ENCODE measurements at regions not wholly inside any gene's neighbourhood (a gene's known extent, or its start where the extent isn't known, plus 50 kb on each side); places are given as distances from the start of the nearest gene placed in this dataset.

- no peak for DNase-seq
Observed at GRCh38 chr2:240362826-240363745, 72.4 kb upstream of the GPC1 start.

- DNase-seq, result no peak
Observed at GRCh38 chr2:240363746-240364581, 71.5 kb upstream of the GPC1 start.

GRCh38 chr2:240364582-240364960, 70.9 kb upstream of the GPC1 start:
- DNase-seq, result no peak

- DNase-seq, result no peak
Observed at GRCh38 chr2:240364961-240365775, 70.3 kb upstream of the GPC1 start.

- no peak for DNase-seq
Observed at GRCh38 chr2:240365971-240366471, 69.4 kb upstream of the GPC1 start.

- DNase-seq, result no peak
Observed at GRCh38 chr2:240366901-240367300, 68.6 kb upstream of the GPC1 start.

GRCh38 chr2:240367721-240368120, 67.7 kb upstream of the GPC1 start:
- no peak for DNase-seq

- DNase-seq, result no peak
Observed at GRCh38 chr2:240368781-240369331, 66.6 kb upstream of the GPC1 start.

GRCh38 chr2:240369335-240369734, 66.1 kb upstream of the GPC1 start:
- no peak for DNase-seq

GRCh38 chr2:240369801-240370585, 65.5 kb upstream of the GPC1 start:
- peak; percentile 86 for DNase-seq

GRCh38 chr2:240371129-240372000, 64.1 kb upstream of the GPC1 start:
- DNase-seq, result no peak

- DNase-seq, result no peak
Observed at GRCh38 chr2:240372101-240372500, 63.4 kb upstream of the GPC1 start.

GRCh38 chr2:240373289-240373885, 62.1 kb upstream of the GPC1 start:
- DNase-seq, result no peak

GRCh38 chr2:240374085-240374907, 61.2 kb upstream of the GPC1 start:
- DNase-seq, result peak; percentile 88

- no peak for DNase-seq
Observed at GRCh38 chr2:240375024-240375645, 60.3 kb upstream of the GPC1 start.

GRCh38 chr2:240376739-240377138, 58.7 kb upstream of the GPC1 start:
- DNase-seq, result no peak

GRCh38 chr2:240377366-240377765, 58.1 kb upstream of the GPC1 start:
- peak; percentile 73 for DNase-seq

- DNase-seq, result no peak
Observed at GRCh38 chr2:240379089-240379636, 56.3 kb upstream of the GPC1 start.

All from fibroblast of skin of abdomen (primary cell).